Lower lobe of right lung (tissue), 2 donors: ENCODE measurements at regions not wholly inside any gene's neighbourhood (a gene's known extent, or its start where the extent isn't known, plus 50 kb on each side); places are given as distances from the start of the nearest gene placed in this dataset.
"Not testable (repeated sequence)": the region's sequence is repeated elsewhere in the genome, so short reads cannot be mapped to it uniquely, and the experiment has no call there.

Experiments used
- ATAC-seq, 2 donors: fragments of 200-7000 bp; cut with Tn5 transposase; one replicate each; pipeline ENCODE4 v1.9.1; 2020 to 2022; ENCODE audit warnings: mild to moderate bottlenecking in 2 of 2, moderate library complexity in 2 of 2
- DNase-seq: peaks from one replicate; pipeline ENCODE4 v3.0.0-alpha.2; 2020
- H3K27ac ChIP-seq: fragments of 200-600 bp; one replicate; pipeline ENCODE4 v1.8.0; 2022
- H3K27me3 ChIP-seq: fragments of 200-600 bp; one replicate; pipeline ENCODE4 v1.8.0; 2022; ENCODE audit warnings: low read depth
- H3K36me3 ChIP-seq: fragments of 200-600 bp; one replicate; pipeline ENCODE4 v1.8.0; 2022; ENCODE audit warnings: mild to moderate bottlenecking
- H3K4me1 ChIP-seq: fragments of 200-600 bp; one replicate; pipeline ENCODE4 v1.8.0; 2022
- H3K4me3 ChIP-seq: fragments of 200-600 bp; one replicate; pipeline ENCODE4 v1.8.0; 2022; ENCODE audit warnings: mild to moderate bottlenecking
- H3K9me3 ChIP-seq: fragments of 200-600 bp; one replicate; pipeline ENCODE4 v1.8.0; 2022
- CTCF ChIP-seq: fragments of 200-600 bp; IDR thresholded peaks from one replicate; pipeline ENCODE4 v1.8.0; 2022; ENCODE audit warnings: antibody characterized with exemption, mild to moderate bottlenecking
- intact Hi-C: fragments of 100-400 bp; cut with DNase I; formaldehyde crosslinking; loops from one replicate; pipeline ENCODE4 v1.11.0; 2022
- donor health status: DM: no; HTN: yes; CAD: no; lungs with severe emphysema.

- no peak for ATAC-seq
Observed at GRCh38 chr2:192534072-192534471, 339.3 kb upstream of the TMEFF2 start.

GRCh38 chr2:192524642-192525251, 330.0 kb upstream of the TMEFF2 start:
- H3K27ac ChIP-seq, intact Hi-C loops, H3K36me3 ChIP-seq, DNase-seq, H3K27me3 ChIP-seq, H3K4me3 ChIP-seq, H3K9me3 ChIP-seq, ATAC-seq, H3K4me1 ChIP-seq: not testable (repeated sequence)

More at GRCh38 chr2:192534072-192534471, 339.3 kb upstream of the TMEFF2 start:
- no peaks in the 10 kb centered on the region for H3K27me3 ChIP-seq
- intact Hi-C loops, result no loop called here
- H3K4me1 ChIP-seq, result no peaks in the 10 kb centered on the region
- no peak for DNase-seq
- no peaks in the 10 kb centered on the region for H3K9me3 ChIP-seq
- no peak overlapping the region for H3K4me3 ChIP-seq
- no peak overlapping the region for H3K27ac ChIP-seq
- no peaks in the 10 kb centered on the region for H3K36me3 ChIP-seq
- TF ChIP-seq CTCF, result no peak

- ATAC-seq, DNase-seq, intact Hi-C loops: not testable (repeated sequence)
Observed at GRCh38 chr2:192524214-192524613, 329.5 kb upstream of the TMEFF2 start.

GRCh38 chr2:192515937-192516336, 321.2 kb upstream of the TMEFF2 start:
- no peak for TF ChIP-seq CTCF
- Histone ChIP-seq H3K4me1 (no peaks in the 10 kb centered on the region), H3K4me3 (no peak overlapping the region), H3K27ac (no peak overlapping the region), H3K9me3 (no peaks in the 10 kb centered on the region), H3K27me3 (no peaks in the 10 kb centered on the region), H3K36me3 (no peaks in the 10 kb centered on the region)
- intact Hi-C loops, result no loop called here
- no peak for ATAC-seq
- no peak for DNase-seq

More at GRCh38 chr2:192524214-192524613, 329.5 kb upstream of the TMEFF2 start:
- H3K36me3 ChIP-seq, H3K27me3 ChIP-seq, H3K4me3 ChIP-seq, H3K27ac ChIP-seq, H3K4me1 ChIP-seq, H3K9me3 ChIP-seq: not testable (repeated sequence)

- no peaks in the 10 kb centered on the region for H3K9me3 ChIP-seq
- intact Hi-C loops, result no loop called here
- H3K27me3 ChIP-seq, result no peaks in the 10 kb centered on the region
- DNase-seq (no peak), ATAC-seq (no peak)
- no peak overlapping the region for H3K27ac ChIP-seq
- no peaks in the 10 kb centered on the region for H3K36me3 ChIP-seq
- H3K4me3 ChIP-seq, result no peak overlapping the region
- no peaks in the 10 kb centered on the region for H3K4me1 ChIP-seq
- no peak for TF ChIP-seq CTCF
Observed at GRCh38 chr2:192513575-192513974, 318.8 kb upstream of the TMEFF2 start.

- DNase-seq, intact Hi-C loops, H3K36me3 ChIP-seq, ATAC-seq, H3K27ac ChIP-seq, H3K4me1 ChIP-seq, H3K4me3 ChIP-seq, H3K9me3 ChIP-seq, H3K27me3 ChIP-seq: not testable (repeated sequence)
Observed at GRCh38 chr2:192507836-192508450, 313.2 kb upstream of the TMEFF2 start.

- TF ChIP-seq CTCF, result no peak
- Histone ChIP-seq H3K9me3 (no peaks in the 10 kb centered on the region), H3K27ac (no peak overlapping the region), H3K27me3 (no peaks in the 10 kb centered on the region), H3K36me3 (no peaks in the 10 kb centered on the region), H3K4me3 (no peak overlapping the region), H3K4me1 (no peaks in the 10 kb centered on the region)
- no peak for DNase-seq
- intact Hi-C loops, result no loop called here
- ATAC-seq, result peak; percentile 47 to 51
Observed at GRCh38 chr2:192500550-192501200, 305.9 kb upstream of the TMEFF2 start.
